SU-DHL-6 (cell line): ENCODE measurements at regions not wholly inside any gene's neighbourhood (a gene's known extent, or its start where the extent isn't known, plus 50 kb on each side); places are given as distances from the start of the nearest gene placed in this dataset.

ENCODE experiments used
- CTCF ChIP-seq: fragments of 200-600 bp; sonication (generic); IDR thresholded peaks from one replicate; pipeline ENCODE4 v1.5.1; 2017; ENCODE audit warnings: antibody characterized with exemption, mild to moderate bottlenecking, low read length, moderate library complexity; ENCODE audit not compliant: insufficient read depth, poor library complexity, severe bottlenecking
- EZH2phosphoT487 ChIP-seq: fragments of 200-600 bp; sonication (generic), shearing (Covaris generic); conservative IDR thresholded peaks from 2 replicates; pipeline ENCODE4 v1.6.1; 2018; ENCODE audit warnings: mild to moderate bottlenecking, antibody characterized with exemption, low read length, moderate library complexity, mixed read lengths

DNA sequence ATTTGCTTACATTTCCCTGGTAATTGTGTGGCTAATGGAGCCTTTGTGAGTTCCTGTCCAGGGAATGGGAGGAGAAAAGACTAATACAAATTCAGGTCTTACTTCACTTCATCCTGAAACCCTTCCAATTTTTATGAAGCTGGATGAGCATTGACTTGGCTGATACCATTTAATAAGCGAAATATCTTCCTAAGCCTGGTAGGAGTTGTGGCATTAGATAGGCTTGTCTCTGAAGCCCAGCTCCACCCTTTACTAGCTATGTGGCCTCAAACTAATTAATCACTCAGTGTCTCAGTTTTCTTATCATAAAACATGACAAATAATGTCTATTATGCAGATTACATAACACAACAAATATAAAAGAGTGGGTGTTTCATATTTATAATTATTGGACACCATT is 106.3 kb downstream of the FGF9 start:
- TF ChIP-seq CTCF (no peak), EZH2phosphoT487 (no peak)
